ENCODE measurements at regions not wholly inside any gene's neighbourhood (a gene's known extent, or its start where the extent isn't known, plus 50 kb on each side); places are given as distances from the start of the nearest gene placed in this dataset.

DNA sequence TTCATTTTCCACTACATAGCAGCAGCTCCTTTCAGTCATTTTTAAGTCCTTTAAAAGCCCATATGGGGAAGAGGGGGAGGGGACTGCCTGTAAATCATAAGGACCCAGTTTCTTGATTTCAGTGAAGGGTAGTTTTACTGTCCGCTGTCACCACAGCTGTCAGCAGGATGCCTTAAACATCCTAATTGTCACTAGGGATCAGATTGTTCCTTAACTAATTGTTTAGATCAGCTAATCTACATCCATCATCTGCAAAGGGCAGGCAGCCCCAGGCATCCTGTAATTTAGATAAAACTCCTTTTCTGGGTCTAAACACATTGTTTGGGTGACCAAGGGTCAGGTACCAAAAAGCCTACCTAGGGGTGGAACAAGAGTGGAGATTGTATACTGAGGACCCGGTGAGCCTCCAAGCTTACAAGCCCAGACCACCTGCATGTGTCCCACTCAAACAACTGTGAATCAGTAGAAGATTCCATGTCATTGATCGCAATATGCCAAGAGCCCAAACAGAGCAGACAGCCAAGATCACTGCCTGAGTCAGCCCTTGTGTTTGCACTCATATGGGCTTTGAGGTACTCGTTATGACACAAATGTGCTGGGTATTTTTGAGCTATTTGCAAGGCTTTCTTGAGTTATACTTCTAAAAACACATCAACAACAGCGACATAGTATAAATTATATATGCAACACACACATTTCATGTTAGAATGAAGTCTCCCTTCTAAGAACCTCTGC, 198.7 kb upstream of the CEP162 start:
- no TSS peak for BruUV-seq (replicated peaks)
- intact Hi-C loops (cut with micrococcal nuclease; ENCODE audit: unreplicated experiment) = loop anchor here (5.0 to 10.0 kb wide), 2 partner anchors 541 to 699 kb away; no protein-coding TSS in a partner anchor
- in situ Hi-C loops (cut with HindIII; ENCODE audit: low pct_unique_long_range_greater_than_20kb, low sequenced_read_pairs) = no loop called here

DNA sequence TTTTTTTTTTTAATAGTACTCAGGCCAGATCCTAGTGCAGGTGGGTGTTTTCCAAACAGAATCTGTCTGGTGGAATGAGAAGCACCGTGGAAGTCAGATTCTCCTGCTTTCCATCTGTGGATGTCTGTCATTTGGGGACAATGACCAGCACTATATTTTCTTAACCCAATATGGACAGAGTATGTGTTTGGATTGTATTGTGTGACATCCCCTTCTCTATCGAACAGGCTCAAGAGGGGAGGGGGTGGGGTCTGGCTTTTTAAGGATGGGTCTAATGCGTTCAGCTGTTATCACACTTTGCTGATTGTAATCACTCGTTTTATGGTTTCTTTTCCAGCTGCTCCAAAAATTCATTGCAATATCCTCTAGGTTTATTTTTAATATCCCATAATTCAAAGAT, 197.5 kb upstream of the CEP162 start:
- DNase-seq (ENCODE audit: low read depth, low spot score) (no peak), ATAC-seq (no peak)
- TF ChIP-seq, protein P1, sequence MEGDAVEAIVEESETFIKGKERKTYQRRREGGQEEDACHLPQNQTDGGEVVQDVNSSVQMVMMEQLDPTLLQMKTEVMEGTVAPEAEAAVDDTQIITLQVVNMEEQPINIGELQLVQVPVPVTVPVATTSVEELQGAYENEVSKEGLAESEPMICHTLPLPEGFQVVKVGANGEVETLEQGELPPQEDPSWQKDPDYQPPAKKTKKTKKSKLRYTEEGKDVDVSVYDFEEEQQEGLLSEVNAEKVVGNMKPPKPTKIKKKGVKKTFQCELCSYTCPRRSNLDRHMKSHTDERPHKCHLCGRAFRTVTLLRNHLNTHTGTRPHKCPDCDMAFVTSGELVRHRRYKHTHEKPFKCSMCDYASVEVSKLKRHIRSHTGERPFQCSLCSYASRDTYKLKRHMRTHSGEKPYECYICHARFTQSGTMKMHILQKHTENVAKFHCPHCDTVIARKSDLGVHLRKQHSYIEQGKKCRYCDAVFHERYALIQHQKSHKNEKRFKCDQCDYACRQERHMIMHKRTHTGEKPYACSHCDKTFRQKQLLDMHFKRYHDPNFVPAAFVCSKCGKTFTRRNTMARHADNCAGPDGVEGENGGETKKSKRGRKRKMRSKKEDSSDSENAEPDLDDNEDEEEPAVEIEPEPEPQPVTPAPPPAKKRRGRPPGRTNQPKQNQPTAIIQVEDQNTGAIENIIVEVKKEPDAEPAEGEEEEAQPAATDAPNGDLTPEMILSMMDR (IDR thresholded peaks at IDR 0.05) = no peak
- no peak for TF ChIP-seq POLR2AphosphoS5 (IDR thresholded peaks at IDR 0.05; ENCODE audit: low read depth, low read length)
- TF ChIP-seq SIN3A (IDR thresholded peaks at IDR 0.05; ENCODE audit: borderline replicate concordance, insufficient read depth, low read depth, low read length) = no peak
- TF ChIP-seq, protein P2, sequence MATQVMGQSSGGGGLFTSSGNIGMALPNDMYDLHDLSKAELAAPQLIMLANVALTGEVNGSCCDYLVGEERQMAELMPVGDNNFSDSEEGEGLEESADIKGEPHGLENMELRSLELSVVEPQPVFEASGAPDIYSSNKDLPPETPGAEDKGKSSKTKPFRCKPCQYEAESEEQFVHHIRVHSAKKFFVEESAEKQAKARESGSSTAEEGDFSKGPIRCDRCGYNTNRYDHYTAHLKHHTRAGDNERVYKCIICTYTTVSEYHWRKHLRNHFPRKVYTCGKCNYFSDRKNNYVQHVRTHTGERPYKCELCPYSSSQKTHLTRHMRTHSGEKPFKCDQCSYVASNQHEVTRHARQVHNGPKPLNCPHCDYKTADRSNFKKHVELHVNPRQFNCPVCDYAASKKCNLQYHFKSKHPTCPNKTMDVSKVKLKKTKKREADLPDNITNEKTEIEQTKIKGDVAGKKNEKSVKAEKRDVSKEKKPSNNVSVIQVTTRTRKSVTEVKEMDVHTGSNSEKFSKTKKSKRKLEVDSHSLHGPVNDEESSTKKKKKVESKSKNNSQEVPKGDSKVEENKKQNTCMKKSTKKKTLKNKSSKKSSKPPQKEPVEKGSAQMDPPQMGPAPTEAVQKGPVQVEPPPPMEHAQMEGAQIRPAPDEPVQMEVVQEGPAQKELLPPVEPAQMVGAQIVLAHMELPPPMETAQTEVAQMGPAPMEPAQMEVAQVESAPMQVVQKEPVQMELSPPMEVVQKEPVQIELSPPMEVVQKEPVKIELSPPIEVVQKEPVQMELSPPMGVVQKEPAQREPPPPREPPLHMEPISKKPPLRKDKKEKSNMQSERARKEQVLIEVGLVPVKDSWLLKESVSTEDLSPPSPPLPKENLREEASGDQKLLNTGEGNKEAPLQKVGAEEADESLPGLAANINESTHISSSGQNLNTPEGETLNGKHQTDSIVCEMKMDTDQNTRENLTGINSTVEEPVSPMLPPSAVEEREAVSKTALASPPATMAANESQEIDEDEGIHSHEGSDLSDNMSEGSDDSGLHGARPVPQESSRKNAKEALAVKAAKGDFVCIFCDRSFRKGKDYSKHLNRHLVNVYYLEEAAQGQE (IDR thresholded peaks at IDR 0.05; ENCODE audit: insufficient read depth in 1 of 2, low read depth in 2 of 2, low read length in 1 of 2) = no peak
- TF ChIP-seq TCF7L2 (IDR thresholded peaks at IDR 0.05; ENCODE audit: low read depth, low read length) = no peak
- in situ Hi-C loops (cut with HindIII; ENCODE audit: low pct_unique_long_range_greater_than_20kb, low sequenced_read_pairs) (no loop called here), intact Hi-C loops (cut with micrococcal nuclease; ENCODE audit: unreplicated experiment) (loop anchor here (5.0 to 10.0 kb wide), 4 partner anchors 347 to 897 kb away; no protein-coding TSS in a partner anchor)
- H3K4me3 ChIP-seq (ENCODE audit: low read depth in 2 of 2, low read length in 2 of 2) = no peak overlapping the region
- BruUV-seq (replicated peaks) = no TSS peak
- CTCF ChIA-PET = no interaction called here
- H3K27me3 ChIP-seq (ENCODE audit: control insufficient read depth, insufficient read depth, low read length) = no peaks in the 10 kb centered on the region
- no peaks in the 10 kb centered on the region for H3K36me3 ChIP-seq (ENCODE audit: control insufficient read depth, insufficient read depth, low read length)
- POLR2A ChIA-PET = no interaction called here
- no peak overlapping the region for H3K27ac ChIP-seq (ENCODE audit: low read length)
- H3K4me1 ChIP-seq (ENCODE audit: control insufficient read depth, insufficient read depth, low read length) = no peaks in the 10 kb centered on the region; the same call in 1 of the 2 replicates
- no peaks in the 10 kb centered on the region for H3K9me3 ChIP-seq (ENCODE audit: control insufficient read depth, insufficient read depth, low read depth, low read length)

More for the DNA sequence above, 198.7 kb upstream of the CEP162 start:
- Histone ChIP-seq H3K36me3 (ENCODE audit: control insufficient read depth, insufficient read depth, low read length) (no peaks in the 10 kb centered on the region), H3K4me1 (ENCODE audit: control insufficient read depth, insufficient read depth, low read length) (no peaks in the 10 kb centered on the region; the same call in 1 of the 2 replicates), H3K27me3 (ENCODE audit: control insufficient read depth, insufficient read depth, low read length) (no peaks in the 10 kb centered on the region; the same call in 1 of the 2 replicates), H3K9me3 (ENCODE audit: control insufficient read depth, insufficient read depth, low read depth, low read length) (no peaks in the 10 kb centered on the region), H3K4me3 (ENCODE audit: low read depth in 2 of 2, low read length in 2 of 2) (no peak overlapping the region), H3K27ac (ENCODE audit: low read length) (no peak overlapping the region)
- ChIA-PET CTCF (interaction anchor here (0.7 kb wide), 1 partner anchor 398 kb away, joined by 8 read pairs; no protein-coding TSS in a partner anchor), POLR2A (no interaction called here)
- no peak for DNase-seq (ENCODE audit: low read depth, low spot score)
- TF ChIP-seq TCF7L2 (IDR thresholded peaks at IDR 0.05; ENCODE audit: low read depth, low read length) (no peak), POLR2AphosphoS5 (IDR thresholded peaks at IDR 0.05; ENCODE audit: low read depth, low read length) (no peak), SIN3A (IDR thresholded peaks at IDR 0.05; ENCODE audit: borderline replicate concordance, insufficient read depth, low read depth, low read length) (no peak)
- TF ChIP-seq, protein P1 (IDR thresholded peaks at IDR 0.05) = no peak
- TF ChIP-seq, protein P2 (IDR thresholded peaks at IDR 0.05; ENCODE audit: insufficient read depth in 1 of 2, low read depth in 2 of 2, low read length in 1 of 2) = no peak
- no peak for ATAC-seq
